Cardiac fibroblast (primary cell): ENCODE measurements at regions not wholly inside any gene's neighbourhood (a gene's known extent, or its start where the extent isn't known, plus 50 kb on each side); places are given as distances from the start of the nearest gene placed in this dataset.

Source experiments
- DNase-seq, 2 donors: peaks; one replicate each; pipeline versions ENCODE4 v3.0.0 to v3.0.0-alpha.2; 2010; ENCODE audit warnings: low read depth in 2 of 2
- H3K4me3 ChIP-seq, 2 donors: replicated peaks in 1 of 2; 1 replicate in 1 of 2; 2 replicates in 1 of 2; pipeline ENCODE4 v1.5.1; 2011; ENCODE audit warnings: low read depth in 2 of 2, low read length in 2 of 2, mild to moderate bottlenecking in 2 of 2, moderate library complexity in 1 of 2
- CTCF ChIP-seq: IDR thresholded peaks from one replicate; pipeline ENCODE4 v1.5.1; 2011; ENCODE audit warnings: low read depth, mild to moderate bottlenecking, low read length, inconsistent platforms

- H3K4me3 ChIP-seq, result no peak overlapping the region
- no peak for TF ChIP-seq CTCF
- no peak for DNase-seq
Measured at GRCh38 chr12:90823859-90824258, 131.1 kb downstream of the CCER1 start.

- H3K4me3 ChIP-seq, result no peak overlapping the region
- DNase-seq, result no peak
- TF ChIP-seq CTCF, result no peak
Measured at GRCh38 chr12:90819709-90820108, 135.3 kb downstream of the CCER1 start.

- no peak overlapping the region for H3K4me3 ChIP-seq
- peak; percentile 2 to 81 for DNase-seq
- TF ChIP-seq CTCF, result no peak
Measured at GRCh38 chr12:90816353-90817089, 138.5 kb downstream of the CCER1 start.

GRCh38 chr12:90809940-90810339 is 145.0 kb downstream of the CCER1 start:
- DNase-seq, result no peak
- no peak for TF ChIP-seq CTCF
- H3K4me3 ChIP-seq, result no peak overlapping the region

- TF ChIP-seq CTCF, result no peak
- H3K4me3 ChIP-seq, result no peak overlapping the region
- no peak for DNase-seq
Measured at GRCh38 chr12:90808568-90808967, 146.4 kb downstream of the CCER1 start.

GRCh38 chr12:90802727-90803126 is 152.2 kb downstream of the CCER1 start:
- DNase-seq, result no peak
- TF ChIP-seq CTCF, result no peak

GRCh38 chr12:90801776-90802175 is 153.2 kb downstream of the CCER1 start:
- no peak overlapping the region for H3K4me3 ChIP-seq
- DNase-seq, result peak; percentile 1 to 70
- no peak for TF ChIP-seq CTCF

More at GRCh38 chr12:90802727-90803126, 152.2 kb downstream of the CCER1 start:
- no peak overlapping the region for H3K4me3 ChIP-seq
